ENCODE measurements at regions not wholly inside any gene's neighbourhood (a gene's known extent, or its start where the extent isn't known, plus 50 kb on each side); places are given as distances from the start of the nearest gene placed in this dataset.
"Not testable (repeated sequence)": the region's sequence is repeated elsewhere in the genome, so short reads cannot be mapped to it uniquely, and the experiment has no call there.

DNA sequence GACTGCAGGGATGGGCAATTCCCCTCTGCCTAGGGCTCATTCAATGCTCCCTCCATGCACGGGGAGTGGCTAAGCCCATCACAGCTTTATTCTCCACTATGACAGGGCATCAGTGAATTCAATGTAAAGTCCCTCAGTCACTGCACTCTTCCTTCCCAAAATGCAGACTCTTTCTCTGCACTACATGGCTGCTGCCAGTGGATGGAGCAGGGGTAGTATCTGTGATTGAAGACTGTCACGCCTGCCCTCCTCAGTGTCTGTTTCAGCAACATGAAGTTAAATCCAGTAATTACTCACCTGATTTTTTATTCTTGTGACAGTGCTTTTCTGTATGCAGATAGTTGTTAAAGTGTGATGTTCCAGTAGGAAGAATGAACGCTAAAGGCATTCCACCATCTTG lies 1323.2 kb downstream of the AMY1C start:
- peak; percentile 0 for DNase-seq (ENCODE audit: low read depth)
- TF ChIP-seq, protein P1, sequence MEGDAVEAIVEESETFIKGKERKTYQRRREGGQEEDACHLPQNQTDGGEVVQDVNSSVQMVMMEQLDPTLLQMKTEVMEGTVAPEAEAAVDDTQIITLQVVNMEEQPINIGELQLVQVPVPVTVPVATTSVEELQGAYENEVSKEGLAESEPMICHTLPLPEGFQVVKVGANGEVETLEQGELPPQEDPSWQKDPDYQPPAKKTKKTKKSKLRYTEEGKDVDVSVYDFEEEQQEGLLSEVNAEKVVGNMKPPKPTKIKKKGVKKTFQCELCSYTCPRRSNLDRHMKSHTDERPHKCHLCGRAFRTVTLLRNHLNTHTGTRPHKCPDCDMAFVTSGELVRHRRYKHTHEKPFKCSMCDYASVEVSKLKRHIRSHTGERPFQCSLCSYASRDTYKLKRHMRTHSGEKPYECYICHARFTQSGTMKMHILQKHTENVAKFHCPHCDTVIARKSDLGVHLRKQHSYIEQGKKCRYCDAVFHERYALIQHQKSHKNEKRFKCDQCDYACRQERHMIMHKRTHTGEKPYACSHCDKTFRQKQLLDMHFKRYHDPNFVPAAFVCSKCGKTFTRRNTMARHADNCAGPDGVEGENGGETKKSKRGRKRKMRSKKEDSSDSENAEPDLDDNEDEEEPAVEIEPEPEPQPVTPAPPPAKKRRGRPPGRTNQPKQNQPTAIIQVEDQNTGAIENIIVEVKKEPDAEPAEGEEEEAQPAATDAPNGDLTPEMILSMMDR (IDR thresholded peaks at IDR 0.05; ENCODE audit: insufficient read depth, low read depth, low read length, missing control alignments), result no peak

DNA sequence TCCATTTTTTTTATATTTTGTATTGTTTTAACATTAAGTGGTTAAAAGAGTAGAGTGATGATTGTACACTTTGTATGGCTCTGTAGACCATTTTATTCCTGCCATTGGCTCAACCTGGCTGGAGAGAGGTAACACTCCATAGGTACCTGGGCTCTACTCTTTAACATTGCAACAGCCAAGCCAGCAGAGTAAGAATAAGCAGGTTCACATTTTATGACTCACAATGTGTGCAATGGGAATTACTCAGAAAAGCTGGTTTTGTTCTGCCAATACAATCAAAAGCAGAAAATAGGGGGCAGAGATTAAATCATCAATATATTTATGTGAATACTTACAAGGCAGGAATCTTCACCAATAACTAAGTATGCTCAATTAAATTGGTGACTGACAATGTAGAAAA lies 1324.0 kb downstream of the AMY1C start:
- TF ChIP-seq, protein P1 (IDR thresholded peaks at IDR 0.05; ENCODE audit: insufficient read depth, low read depth, low read length, missing control alignments), result no peak

More for the DNA sequence above, 1323.2 kb downstream of the AMY1C start:
- no peak overlapping the region for H3K4me3 ChIP-seq (ENCODE audit: low read depth, low read length)

DNA sequence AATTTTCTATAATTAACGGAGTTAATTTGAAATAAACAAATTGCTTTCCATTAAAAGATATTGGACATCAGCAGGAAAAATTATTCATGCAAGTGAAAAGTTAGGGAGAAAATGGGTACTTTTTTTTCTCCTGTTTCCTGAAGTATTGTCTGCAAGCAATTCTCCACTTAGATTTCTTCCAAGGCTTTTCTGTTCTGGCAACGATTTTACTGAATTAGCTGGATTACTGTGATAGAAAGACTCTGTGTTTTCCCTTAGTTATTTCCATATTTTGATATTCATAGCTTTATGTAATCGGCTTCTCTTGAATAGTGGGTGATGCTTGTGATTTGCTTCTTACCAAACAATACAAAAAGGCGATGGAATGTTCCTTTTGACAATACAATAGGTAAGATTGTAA lies 1333.9 kb downstream of the AMY1C start:
- TF ChIP-seq, protein P1 (IDR thresholded peaks at IDR 0.05; ENCODE audit: insufficient read depth, low read depth, low read length, missing control alignments), result no peak
- no peak for DNase-seq (ENCODE audit: low read depth)
- H3K4me3 ChIP-seq (ENCODE audit: low read depth, low read length), result no peak overlapping the region

More for the DNA sequence above, 1324.0 kb downstream of the AMY1C start:
- no peak for DNase-seq (ENCODE audit: low read depth)
- H3K4me3 ChIP-seq (ENCODE audit: low read depth, low read length), result no peak overlapping the region

DNA sequence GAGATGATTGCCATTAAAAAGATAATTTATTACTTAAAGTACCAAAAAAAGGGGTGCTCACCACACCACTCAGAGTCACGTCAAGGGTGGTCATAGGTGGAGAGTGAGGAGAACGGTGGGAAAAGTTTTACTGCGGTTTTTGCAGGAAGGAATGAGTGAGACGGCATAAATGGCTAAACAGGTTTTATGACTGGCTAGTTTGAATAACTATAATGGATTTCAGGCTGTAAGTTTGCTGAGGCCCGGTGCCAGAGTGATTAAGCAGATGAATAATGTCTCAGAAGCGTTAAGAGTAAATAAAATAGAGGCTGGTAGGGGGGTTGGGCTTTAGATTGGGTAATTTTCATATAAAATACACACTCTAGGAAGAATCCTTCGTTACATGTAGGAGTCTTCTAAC lies 1337.8 kb downstream of the AMY1C start:
- TF ChIP-seq, protein P1 (IDR thresholded peaks at IDR 0.05; ENCODE audit: insufficient read depth, low read depth, low read length, missing control alignments), result no peak
- no peak overlapping the region for H3K4me3 ChIP-seq (ENCODE audit: low read depth, low read length)
- no peak for DNase-seq (ENCODE audit: low read depth)

DNA sequence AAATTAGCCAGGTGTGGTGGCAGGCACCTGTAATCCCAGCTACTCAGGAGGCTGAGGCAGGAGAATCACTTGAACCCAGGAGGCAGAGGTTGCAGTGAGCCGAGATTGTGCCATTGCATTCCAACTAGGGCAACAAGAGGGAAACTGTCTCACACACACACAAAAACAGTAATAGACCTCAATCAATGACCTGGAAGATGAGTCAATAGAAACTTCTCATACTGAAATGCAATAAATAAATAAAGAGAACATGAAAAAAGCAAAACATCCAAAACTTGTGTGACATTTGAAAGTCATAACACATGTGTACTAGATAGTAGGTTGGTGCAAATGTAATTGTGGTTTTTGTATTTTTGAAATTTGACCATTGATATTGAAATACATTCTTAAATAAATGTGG lies 1338.5 kb downstream of the AMY1C start:
- DNase-seq (ENCODE audit: low read depth), result no peak
- TF ChIP-seq, protein P1 (IDR thresholded peaks at IDR 0.05; ENCODE audit: insufficient read depth, low read depth, low read length, missing control alignments), result no peak
- no peak overlapping the region for H3K4me3 ChIP-seq (ENCODE audit: low read depth, low read length)

DNA sequence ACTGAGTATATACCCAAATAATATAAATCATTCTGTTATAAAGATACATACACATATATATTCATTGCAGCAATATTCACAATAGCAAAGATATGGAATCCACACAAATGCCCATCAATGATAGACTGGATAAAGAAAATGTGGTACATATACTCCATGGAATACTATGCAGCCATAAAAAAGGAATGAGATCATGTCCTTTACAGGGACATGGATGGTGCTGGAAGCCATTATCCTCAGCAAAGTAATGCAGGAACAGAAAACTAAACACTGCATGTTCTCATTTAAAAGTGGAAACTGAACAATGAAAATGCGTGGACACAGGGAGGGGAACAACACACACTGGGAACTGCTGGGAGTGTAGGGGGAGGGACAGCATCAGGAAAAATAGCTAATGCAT lies 1344.2 kb downstream of the AMY1C start:
- H3K4me3 ChIP-seq (ENCODE audit: low read depth, low read length); DNase-seq (ENCODE audit: low read depth): not testable (repeated sequence)

DNA sequence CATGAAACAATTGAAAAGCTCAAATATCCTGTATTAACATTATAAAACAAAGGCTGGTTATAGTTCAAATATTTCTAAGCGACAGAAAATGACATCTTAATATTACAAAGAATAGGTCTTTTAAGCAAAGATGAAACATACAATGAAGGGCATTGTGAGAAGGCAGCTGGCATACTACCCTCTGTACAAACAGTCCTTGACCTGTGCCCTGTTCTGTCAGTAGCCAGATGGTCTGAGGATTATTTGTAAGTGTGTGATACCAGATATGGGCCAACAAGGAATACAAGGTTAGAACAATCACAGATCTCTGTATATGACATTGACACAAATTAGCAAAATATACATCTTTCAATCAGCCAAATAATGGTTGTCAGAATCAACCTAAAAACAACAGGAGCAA lies 1350.4 kb downstream of the AMY1C start:
- TF ChIP-seq, protein P1 (IDR thresholded peaks at IDR 0.05; ENCODE audit: insufficient read depth, low read depth, low read length, missing control alignments), result no peak
- no peak for DNase-seq (ENCODE audit: low read depth)
- no peak overlapping the region for H3K4me3 ChIP-seq (ENCODE audit: low read depth, low read length)

Measured in GM12865 (cell line).